NT2/D1 (cell line): ENCODE measurements at regions not wholly inside any gene's neighbourhood (a gene's known extent, or its start where the extent isn't known, plus 50 kb on each side); places are given as distances from the start of the nearest gene placed in this dataset.

Source experiments
- DNase-seq: peaks from one replicate; pipeline ENCODE4 v3.0.0-alpha.2; 2011; ENCODE audit warnings: low read depth, low spot score
- H3K27me3 ChIP-seq: 2 replicates; pipeline ENCODE4 v1.6.0; 2011; ENCODE audit warnings: mild to moderate bottlenecking; ENCODE audit not compliant: insufficient read length, insufficient read depth
- H3K36me3 ChIP-seq: 2 replicates; pipeline ENCODE4 v1.6.1; 2011; ENCODE audit warnings: mild to moderate bottlenecking, low read length, mixed read lengths; ENCODE audit not compliant: insufficient read depth, insufficient read length
- H3K4me1 ChIP-seq: 2 replicates; pipeline ENCODE4 v1.5.1; 2011; ENCODE audit not compliant: insufficient read depth, insufficient read length
- H3K4me3 ChIP-seq: 2 replicates; pipeline ENCODE4 v1.5.1; 2011; ENCODE audit warnings: low read depth; ENCODE audit not compliant: insufficient read length
- H3K9ac ChIP-seq: 2 replicates; pipeline ENCODE4 v1.6.0; 2011; ENCODE audit warnings: low read depth; ENCODE audit not compliant: insufficient read length
- H3K9me3 ChIP-seq: 2 replicates; pipeline ENCODE4 v1.5.1; 2011; ENCODE audit warnings: mild to moderate bottlenecking, low read length; ENCODE audit not compliant: insufficient read depth
- SUZ12 ChIP-seq: IDR thresholded peaks from 2 replicates; pipeline ENCODE4 v1.6.1; 2011; ENCODE audit not compliant: insufficient read length, insufficient read depth; ENCODE audit errors: extremely low read depth
- YY1 ChIP-seq: IDR thresholded peaks from 2 replicates; pipeline ENCODE4 v1.6.1; 2011; ENCODE audit not compliant: insufficient read length, insufficient read depth
- ZNF274 ChIP-seq: IDR thresholded peaks from 2 replicates; pipeline ENCODE4 v1.6.1; 2011; ENCODE audit warnings: mild to moderate bottlenecking, low read depth, low read length

- H3K4me1 ChIP-seq, result peaks cover 7% of the 10 kb centered on the region
- no peak overlapping the region for H3K4me3 ChIP-seq
Measured at GRCh38 chr2:62410926-62411456, 95.0 kb downstream of the TMEM17 start.

GRCh38 chr2:62410015-62410453, 96.0 kb downstream of the TMEM17 start:
- peaks cover 7% of the 10 kb centered on the region for H3K4me1 ChIP-seq
- H3K27me3 ChIP-seq, result no peaks in the 10 kb centered on the region
- H3K36me3 ChIP-seq, result no peaks in the 10 kb centered on the region
- no peak overlapping the region for H3K4me3 ChIP-seq
- no peak overlapping the region for H3K9ac ChIP-seq
- no peaks in the 10 kb centered on the region for H3K9me3 ChIP-seq
- no peak for DNase-seq
- TF ChIP-seq SUZ12 (no peak), ZNF274 (no peak), YY1 (no peak)

More at GRCh38 chr2:62410926-62411456, 95.0 kb downstream of the TMEM17 start:
- H3K27me3 ChIP-seq, result no peaks in the 10 kb centered on the region
- DNase-seq, result no peak
- no peak for TF ChIP-seq SUZ12
- TF ChIP-seq ZNF274, result no peak
- TF ChIP-seq YY1, result no peak
- no peaks in the 10 kb centered on the region for H3K36me3 ChIP-seq
- no peaks in the 10 kb centered on the region for H3K9me3 ChIP-seq
- peak overlapping the region; percentile 66 for H3K9ac ChIP-seq

GRCh38 chr2:62409442-62409841, 96.6 kb downstream of the TMEM17 start:
- H3K9ac ChIP-seq, result no peak overlapping the region
- no peak for TF ChIP-seq YY1
- TF ChIP-seq ZNF274, result no peak
- TF ChIP-seq SUZ12, result no peak
- H3K9me3 ChIP-seq, result no peaks in the 10 kb centered on the region
- H3K36me3 ChIP-seq, result no peaks in the 10 kb centered on the region
- peaks cover 7% of the 10 kb centered on the region for H3K4me1 ChIP-seq
- no peaks in the 10 kb centered on the region for H3K27me3 ChIP-seq
- H3K4me3 ChIP-seq, result no peak overlapping the region
- no peak for DNase-seq

GRCh38 chr2:62408241-62408677, 97.7 kb downstream of the TMEM17 start:
- Histone ChIP-seq H3K36me3 (no peaks in the 10 kb centered on the region), H3K9me3 (no peaks in the 10 kb centered on the region), H3K4me3 (no peak overlapping the region), H3K9ac (no peak overlapping the region), H3K4me1 (peaks cover 7% of the 10 kb centered on the region), H3K27me3 (no peaks in the 10 kb centered on the region)
- no peak for TF ChIP-seq SUZ12
- TF ChIP-seq ZNF274, result no peak
- no peak for TF ChIP-seq YY1
- DNase-seq, result no peak

- Histone ChIP-seq H3K9ac (no peak overlapping the region), H3K4me1 (peaks cover 7% of the 10 kb centered on the region), H3K9me3 (no peaks in the 10 kb centered on the region), H3K4me3 (no peak overlapping the region), H3K27me3 (no peaks in the 10 kb centered on the region), H3K36me3 (no peaks in the 10 kb centered on the region)
- no peak for DNase-seq
- TF ChIP-seq YY1, result no peak
- TF ChIP-seq ZNF274, result no peak
- TF ChIP-seq SUZ12, result no peak
Measured at GRCh38 chr2:62407838-62408237, 98.2 kb downstream of the TMEM17 start.

GRCh38 chr2:62407401-62407800, 98.6 kb downstream of the TMEM17 start:
- Histone ChIP-seq H3K9ac (no peak overlapping the region), H3K27me3 (no peaks in the 10 kb centered on the region), H3K4me1 (peaks cover 7% of the 10 kb centered on the region), H3K9me3 (no peaks in the 10 kb centered on the region), H3K4me3 (no peak overlapping the region), H3K36me3 (no peaks in the 10 kb centered on the region)
- TF ChIP-seq SUZ12, result no peak
- TF ChIP-seq YY1, result no peak
- no peak for TF ChIP-seq ZNF274
- DNase-seq, result no peak

- Histone ChIP-seq H3K4me3 (no peak overlapping the region), H3K9me3 (no peaks in the 10 kb centered on the region), H3K9ac (no peak overlapping the region), H3K4me1 (peaks cover 7% of the 10 kb centered on the region), H3K36me3 (no peaks in the 10 kb centered on the region), H3K27me3 (no peaks in the 10 kb centered on the region)
- DNase-seq, result no peak
- no peak for TF ChIP-seq SUZ12
- TF ChIP-seq ZNF274, result no peak
- no peak for TF ChIP-seq YY1
Measured at GRCh38 chr2:62406573-62407043, 99.4 kb downstream of the TMEM17 start.
